Stimulated activated naive B cell treated with anti-CD40 and anti-IgM and Interleukin-4, amounts not matched to agents 10 μg/mL and 1 μg/mL and 100 μg/mL, for 72 hours (primary cell): ENCODE measurements at regions not wholly inside any gene's neighbourhood (a gene's known extent, or its start where the extent isn't known, plus 50 kb on each side); places are given as distances from the start of the nearest gene placed in this dataset.
"Not testable (repeated sequence)": the region's sequence is repeated elsewhere in the genome, so short reads cannot be mapped to it uniquely, and the experiment has no call there.

Experiments
- ATAC-seq, 2 donors: fragments of 150-1000 bp; cut with Tn5 transposase; replicated peaks; 2 replicates each; pipeline ENCODE4 v1.10.0; 2021; ENCODE audit warnings: moderate library complexity in 1 of 2
- DNase-seq: peaks from one replicate; pipeline ENCODE4 v3.0.0; 2021
- H3K27ac Mint-ChIP-seq: one replicate; pipeline ENCODE4 v1.8.0; 2022; ENCODE audit warnings: mild to moderate bottlenecking, mixed read lengths
- H3K27me3 Mint-ChIP-seq, 2 donors: one replicate each; pipeline ENCODE4 v1.8.0; 2022; ENCODE audit warnings: mixed read lengths in 2 of 2
- H3K36me3 Mint-ChIP-seq, 2 donors: one replicate each; pipeline ENCODE4 v1.8.0; 2022; ENCODE audit warnings: mixed read lengths in 2 of 2, mild to moderate bottlenecking in 1 of 2
- H3K4me1 Mint-ChIP-seq, 2 donors: one replicate each; pipeline ENCODE4 v1.8.0; 2022; ENCODE audit warnings: mixed read lengths in 2 of 2, mild to moderate bottlenecking in 1 of 2
- H3K4me3 Mint-ChIP-seq, 2 donors: one replicate each; pipeline ENCODE4 v1.8.0; 2022; ENCODE audit warnings: mild to moderate bottlenecking in 2 of 2, mixed read lengths in 2 of 2, moderate library complexity in 1 of 2
- H3K9me3 Mint-ChIP-seq, 2 donors: one replicate each; pipeline ENCODE4 v1.8.0; 2022; ENCODE audit warnings: mixed read lengths in 2 of 2, mild to moderate bottlenecking in 1 of 2

DNA sequence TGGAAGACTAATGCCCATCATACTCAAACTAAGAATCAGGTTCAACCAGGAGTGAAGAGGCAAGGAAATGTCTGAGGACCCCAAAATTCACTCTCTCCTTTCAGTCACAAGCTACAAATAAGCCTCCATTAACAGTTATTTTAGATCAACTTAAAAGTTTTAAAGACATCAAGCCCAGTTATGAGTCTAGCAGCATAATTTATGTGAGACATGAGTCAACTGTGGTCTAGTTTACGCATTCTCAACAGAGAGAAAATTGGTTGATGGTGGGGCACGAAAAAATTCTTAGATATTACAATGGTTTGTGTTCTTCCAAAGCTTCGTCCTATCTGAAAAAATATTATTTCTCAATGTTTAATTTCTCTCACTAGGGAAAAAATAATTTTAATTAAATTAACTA, 204.9 kb upstream of the NT5E start:
- Mint-ChIP-seq H3K4me3 (no peak overlapping the region), H3K36me3 (no peaks in the 10 kb centered on the region), H3K9me3 (peaks cover 0 to 5% of the 10 kb centered on the region in 2 donors), H3K27ac (no peak overlapping the region), H3K27me3 (no peaks in the 10 kb centered on the region), H3K4me1 (no peaks in the 10 kb centered on the region)
- no peak for ATAC-seq
- DNase-seq, result no peak

DNA sequence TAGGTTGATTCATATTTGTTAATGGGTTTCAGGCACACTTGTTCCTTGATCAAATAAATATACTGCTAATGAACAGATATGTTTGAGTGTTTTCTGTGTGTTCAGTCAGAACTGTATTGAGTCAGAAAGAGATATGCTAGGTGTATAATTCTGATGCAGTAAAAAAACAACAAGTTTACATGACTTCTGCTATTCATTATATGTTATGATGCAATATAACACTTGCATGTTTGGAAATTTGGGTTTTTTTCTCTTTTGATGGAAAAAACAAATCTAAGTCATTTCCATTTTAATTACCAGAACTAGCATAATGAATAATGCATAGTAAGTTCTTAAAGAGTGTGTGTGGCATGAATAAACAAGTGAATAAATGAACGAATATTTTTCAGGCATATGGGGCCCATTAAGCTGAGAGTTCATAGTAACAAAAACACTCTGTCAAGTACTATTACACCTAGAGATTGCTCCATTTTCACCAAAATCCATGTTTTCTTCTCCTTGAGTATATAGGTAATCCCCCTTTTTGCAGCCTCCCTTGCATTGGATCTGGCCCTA, 208.3 kb upstream of the NT5E start:
- no peaks in the 10 kb centered on the region for H3K36me3 Mint-ChIP-seq
- DNase-seq (no peak), ATAC-seq (no peak)
- no peak overlapping the region for H3K4me3 Mint-ChIP-seq
- peaks cover 2 to 4% of the 10 kb centered on the region in 2 donors for H3K9me3 Mint-ChIP-seq
- no peaks in the 10 kb centered on the region for H3K27me3 Mint-ChIP-seq
- no peaks in the 10 kb centered on the region for H3K4me1 Mint-ChIP-seq
- H3K27ac Mint-ChIP-seq, result no peak overlapping the region

DNA sequence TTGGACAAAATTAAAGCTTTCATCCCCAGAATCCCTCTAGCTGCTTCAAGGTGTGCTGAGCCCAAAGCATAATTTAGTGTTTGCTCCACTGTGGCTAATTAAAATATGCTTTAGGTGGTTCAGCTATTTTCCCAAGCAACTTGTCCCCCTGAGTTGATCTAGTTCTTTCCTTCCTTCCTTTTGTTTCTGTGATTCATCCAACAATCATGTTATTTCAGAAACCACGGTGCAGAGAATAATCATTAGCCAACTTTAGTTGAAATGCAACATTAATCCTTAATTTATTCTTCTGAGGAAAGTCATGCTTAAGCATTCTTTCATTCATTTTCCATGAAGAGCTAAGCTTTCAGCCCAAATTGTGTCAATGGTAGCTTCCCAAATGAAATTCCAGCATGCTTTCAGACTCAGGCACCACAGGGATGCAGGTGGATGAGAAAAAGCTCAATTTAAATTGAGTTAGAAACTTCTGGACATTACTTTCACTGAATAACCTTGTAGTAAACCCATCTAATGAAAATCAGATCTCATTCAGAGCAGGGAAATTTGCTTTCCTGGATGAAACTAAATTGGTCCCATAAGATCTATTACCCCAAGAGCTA, 209.0 kb upstream of the NT5E start:
- Mint-ChIP-seq H3K4me1 (no peaks in the 10 kb centered on the region), H3K4me3 (no peak overlapping the region), H3K36me3 (no peaks in the 10 kb centered on the region), H3K27me3 (no peaks in the 10 kb centered on the region), H3K9me3 (peaks cover 2 to 4% of the 10 kb centered on the region in 2 donors), H3K27ac (no peak overlapping the region)
- DNase-seq (no peak), ATAC-seq (no peak)

DNA sequence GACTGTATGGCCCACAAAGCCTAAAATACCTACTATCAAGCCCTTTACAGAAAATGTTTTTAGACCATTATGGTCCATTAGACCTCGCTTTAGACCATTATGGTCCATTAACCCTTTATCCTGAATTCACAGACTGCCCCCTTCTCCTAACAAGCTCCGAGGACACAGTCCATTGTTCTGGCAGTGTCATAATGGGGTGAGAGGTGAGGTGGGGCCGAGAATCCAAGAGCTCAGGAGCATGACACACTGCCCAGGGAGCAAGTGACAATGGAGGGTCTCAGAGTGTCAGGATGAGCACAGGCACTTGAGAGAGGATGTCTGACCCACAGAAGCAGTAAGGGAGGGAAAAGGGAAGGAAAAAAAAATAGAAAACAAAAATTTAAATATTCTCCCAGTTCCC, 212.4 kb upstream of the NT5E start:
- no peak overlapping the region for H3K4me3 Mint-ChIP-seq

DNA sequence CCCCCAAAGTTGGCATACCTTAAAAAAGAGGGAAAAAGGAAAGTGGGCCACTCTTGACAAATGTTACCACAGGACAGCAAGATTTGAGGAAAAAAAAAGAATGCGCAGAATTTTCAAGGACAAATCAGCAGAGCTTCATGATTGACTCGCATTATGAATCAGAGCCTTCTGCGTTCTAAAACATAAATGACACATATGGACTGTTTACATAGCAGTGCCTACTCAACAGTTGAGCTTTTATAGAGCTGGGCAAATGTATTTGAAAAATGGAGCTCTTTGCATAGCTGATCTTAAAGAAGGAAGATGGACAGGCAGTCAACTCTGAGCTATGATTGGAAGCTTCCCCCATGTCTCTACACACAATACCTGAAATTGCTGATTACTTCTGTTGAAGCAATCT, 213.2 kb upstream of the NT5E start:
- peaks cover 2 to 4% of the 10 kb centered on the region in 2 donors for H3K9me3 Mint-ChIP-seq
- no peak overlapping the region for H3K4me3 Mint-ChIP-seq
- H3K27ac Mint-ChIP-seq, result no peak overlapping the region
- no peak for DNase-seq
- ATAC-seq, result no peak
- H3K36me3 Mint-ChIP-seq, result no peaks in the 10 kb centered on the region
- no peaks in the 10 kb centered on the region for H3K27me3 Mint-ChIP-seq
- no peaks in the 10 kb centered on the region for H3K4me1 Mint-ChIP-seq

More for the DNA sequence above, 212.4 kb upstream of the NT5E start:
- no peak for ATAC-seq
- Mint-ChIP-seq H3K27me3 (no peaks in the 10 kb centered on the region), H3K27ac (no peak overlapping the region), H3K9me3 (peaks cover 2 to 4% of the 10 kb centered on the region in 2 donors), H3K4me1 (no peaks in the 10 kb centered on the region), H3K36me3 (no peaks in the 10 kb centered on the region)
- DNase-seq, result no peak

DNA sequence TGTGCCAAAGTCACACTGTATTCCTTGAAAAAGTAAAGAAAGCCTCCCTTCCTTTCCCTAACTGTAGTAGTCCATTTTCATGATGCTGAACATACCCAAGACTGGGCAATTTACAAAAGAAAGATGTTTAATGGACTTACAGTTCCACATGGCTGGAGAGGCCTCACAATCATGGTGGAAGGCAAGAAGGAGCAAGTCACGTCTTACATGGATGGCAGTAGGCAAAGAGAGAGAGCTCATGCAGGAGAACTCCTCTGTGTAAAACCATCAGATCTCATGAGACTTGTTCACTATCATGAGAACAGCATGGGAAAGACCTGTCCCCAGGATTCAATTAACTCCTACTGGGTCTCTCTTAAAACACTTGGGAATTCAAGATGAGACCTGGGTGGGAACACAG, 222.5 kb upstream of the NT5E start:
- not testable (repeated sequence) for H3K4me3 Mint-ChIP-seq, H3K36me3 Mint-ChIP-seq, H3K4me1 Mint-ChIP-seq, DNase-seq, H3K27ac Mint-ChIP-seq, ATAC-seq, H3K27me3 Mint-ChIP-seq
- peaks cover 27 to 30% of the 10 kb centered on the region in 2 donors for H3K9me3 Mint-ChIP-seq

DNA sequence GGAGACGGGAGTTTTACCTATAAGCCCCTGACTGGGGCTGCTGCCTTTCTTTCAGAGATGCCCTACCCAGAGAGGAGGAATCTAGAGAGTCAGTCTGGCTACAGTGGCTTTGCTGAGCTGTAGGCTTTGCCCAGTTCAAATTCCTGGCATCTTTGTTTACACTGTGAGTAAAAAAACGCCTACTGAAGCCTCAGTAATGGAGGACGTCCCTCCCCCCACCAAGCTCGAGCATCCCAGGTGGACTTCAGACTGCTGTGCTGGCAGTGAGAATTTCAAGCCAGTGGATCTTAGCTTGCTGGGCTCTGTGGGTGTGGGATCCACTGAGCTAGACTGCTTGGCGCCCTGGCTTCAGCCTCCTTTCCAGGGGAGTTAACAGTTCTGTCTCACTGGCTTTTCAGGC, 237.1 kb upstream of the NT5E start:
- not testable (repeated sequence) for H3K27ac Mint-ChIP-seq, ATAC-seq, H3K4me1 Mint-ChIP-seq, DNase-seq, H3K4me3 Mint-ChIP-seq, H3K27me3 Mint-ChIP-seq, H3K36me3 Mint-ChIP-seq
- H3K9me3 Mint-ChIP-seq, result peaks cover 27 to 36% of the 10 kb centered on the region in 2 donors

DNA sequence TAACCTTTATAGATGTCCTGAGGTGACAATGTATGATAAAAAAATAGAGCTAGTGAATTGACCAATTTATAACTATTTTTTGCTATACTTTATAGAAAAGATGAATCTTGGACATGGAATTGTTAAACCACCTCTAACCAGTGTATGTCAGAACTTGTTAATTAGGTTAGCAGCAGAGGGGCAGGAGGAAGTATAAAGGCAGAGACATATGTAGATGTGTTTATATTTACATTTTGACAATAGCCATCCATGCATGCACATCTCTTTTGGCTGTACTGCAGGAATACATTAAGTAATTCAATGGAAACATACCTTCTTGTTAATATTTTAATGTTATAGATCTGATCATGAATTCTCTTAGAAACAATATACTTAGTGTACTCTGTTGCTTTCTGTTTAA, 254.6 kb upstream of the NT5E start:
- no peak for ATAC-seq
- Mint-ChIP-seq H3K36me3 (no peaks in the 10 kb centered on the region), H3K4me3 (no peak overlapping the region), H3K4me1 (no peaks in the 10 kb centered on the region), H3K9me3 (peaks cover 0 to 5% of the 10 kb centered on the region in 2 donors), H3K27me3 (no peaks in the 10 kb centered on the region), H3K27ac (no peak overlapping the region)
- no peak for DNase-seq

DNA sequence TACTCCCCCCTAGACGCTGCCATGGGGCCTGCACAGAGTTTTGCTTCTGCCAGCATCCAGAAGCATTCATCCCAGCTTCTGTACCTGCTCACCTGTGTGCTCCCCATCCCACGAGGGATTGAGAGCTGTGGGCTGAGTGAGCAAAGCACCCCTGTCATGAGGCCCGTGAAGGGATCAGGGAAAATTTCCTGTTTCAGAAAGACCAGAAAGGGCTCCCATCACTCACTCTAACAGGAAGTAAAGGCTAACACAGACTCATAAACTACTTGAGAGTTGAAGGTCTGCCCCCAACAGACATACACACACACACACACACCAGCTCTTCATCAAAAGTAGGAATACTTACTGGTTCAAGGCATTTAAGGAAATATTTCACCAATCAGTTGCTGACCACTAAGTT, 256.5 kb upstream of the NT5E start:
- no peak for DNase-seq
- no peaks in the 10 kb centered on the region for H3K4me1 Mint-ChIP-seq
- no peak overlapping the region for H3K4me3 Mint-ChIP-seq
- H3K27me3 Mint-ChIP-seq, result no peaks in the 10 kb centered on the region
- H3K36me3 Mint-ChIP-seq, result no peaks in the 10 kb centered on the region
- H3K9me3 Mint-ChIP-seq, result peaks cover 8 to 14% of the 10 kb centered on the region in 2 donors
- ATAC-seq, result no peak
- H3K27ac Mint-ChIP-seq, result no peak overlapping the region

DNA sequence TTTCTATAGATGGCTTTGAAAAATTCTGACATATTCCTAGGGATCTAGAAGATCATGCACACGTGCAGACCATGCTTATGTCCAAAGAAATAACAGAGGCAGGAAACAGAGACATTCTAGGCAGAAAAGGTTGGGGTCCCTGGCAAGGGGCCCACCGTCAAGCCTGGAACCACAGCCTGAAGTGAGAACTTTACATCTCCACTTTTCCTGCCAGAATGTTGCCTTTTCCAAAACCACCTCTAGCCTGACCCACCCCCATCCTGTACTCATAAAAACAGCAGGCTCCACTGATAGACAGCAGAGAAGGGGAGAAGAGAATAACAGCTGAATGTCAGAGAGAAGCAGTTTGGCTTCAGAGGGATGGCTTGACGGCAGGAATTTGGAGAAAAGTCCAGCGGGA, 257.3 kb upstream of the NT5E start:
- Mint-ChIP-seq H3K9me3 (peaks cover 8 to 15% of the 10 kb centered on the region in 2 donors), H3K36me3 (no peaks in the 10 kb centered on the region), H3K27ac (no peak overlapping the region), H3K4me1 (no peaks in the 10 kb centered on the region), H3K27me3 (no peaks in the 10 kb centered on the region), H3K4me3 (no peak overlapping the region)
- ATAC-seq, result no peak
- DNase-seq, result no peak

DNA sequence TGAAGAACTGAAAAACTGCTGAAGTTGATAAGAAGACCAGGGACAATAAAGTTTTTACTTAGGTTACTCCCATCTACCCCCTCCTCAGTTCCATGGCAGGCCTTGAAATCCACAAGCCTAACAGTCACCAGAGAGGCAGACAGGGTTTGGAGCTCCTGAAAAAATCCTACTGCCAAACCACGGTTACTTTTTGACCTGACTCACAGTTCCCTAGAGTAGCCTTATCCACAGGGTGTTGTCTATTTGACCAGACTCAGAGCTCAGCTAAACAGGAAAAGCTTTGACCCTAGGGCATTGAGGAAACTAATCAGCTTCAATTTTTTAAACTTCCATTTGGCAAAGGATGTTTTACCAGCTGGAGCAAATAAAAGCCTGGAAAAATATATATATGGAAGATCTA, 257.7 kb upstream of the NT5E start:
- Mint-ChIP-seq H3K27ac (no peak overlapping the region), H3K27me3 (no peaks in the 10 kb centered on the region), H3K4me3 (no peak overlapping the region), H3K36me3 (no peaks in the 10 kb centered on the region), H3K9me3 (peaks cover 8 to 16% of the 10 kb centered on the region in 2 donors), H3K4me1 (no peaks in the 10 kb centered on the region)
- DNase-seq, result no peak
- ATAC-seq, result no peak

DNA sequence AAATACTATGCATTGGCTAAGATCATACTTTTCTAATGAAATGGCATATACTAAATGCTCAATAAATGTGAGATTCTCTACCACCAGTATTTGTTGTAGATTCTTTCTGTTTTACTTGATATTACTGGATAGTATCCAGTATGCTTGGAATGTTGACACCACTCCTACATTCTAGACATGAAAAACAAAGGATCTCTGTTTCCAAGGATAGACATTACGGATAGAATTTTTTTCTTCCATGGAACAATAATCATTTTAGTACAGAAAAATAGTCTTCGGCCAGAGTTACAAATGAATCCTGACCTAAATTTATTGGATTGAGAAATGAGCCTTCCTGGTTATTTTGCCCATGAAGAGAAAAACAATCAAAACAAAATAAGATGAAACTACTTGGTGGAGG, 258.2 kb upstream of the NT5E start:
- no peak for DNase-seq
- Mint-ChIP-seq H3K27me3 (no peaks in the 10 kb centered on the region), H3K27ac (no peak overlapping the region), H3K4me1 (no peaks in the 10 kb centered on the region), H3K9me3 (peaks cover 8 to 17% of the 10 kb centered on the region in 2 donors), H3K36me3 (no peaks in the 10 kb centered on the region), H3K4me3 (no peak overlapping the region)
- ATAC-seq, result no peak

DNA sequence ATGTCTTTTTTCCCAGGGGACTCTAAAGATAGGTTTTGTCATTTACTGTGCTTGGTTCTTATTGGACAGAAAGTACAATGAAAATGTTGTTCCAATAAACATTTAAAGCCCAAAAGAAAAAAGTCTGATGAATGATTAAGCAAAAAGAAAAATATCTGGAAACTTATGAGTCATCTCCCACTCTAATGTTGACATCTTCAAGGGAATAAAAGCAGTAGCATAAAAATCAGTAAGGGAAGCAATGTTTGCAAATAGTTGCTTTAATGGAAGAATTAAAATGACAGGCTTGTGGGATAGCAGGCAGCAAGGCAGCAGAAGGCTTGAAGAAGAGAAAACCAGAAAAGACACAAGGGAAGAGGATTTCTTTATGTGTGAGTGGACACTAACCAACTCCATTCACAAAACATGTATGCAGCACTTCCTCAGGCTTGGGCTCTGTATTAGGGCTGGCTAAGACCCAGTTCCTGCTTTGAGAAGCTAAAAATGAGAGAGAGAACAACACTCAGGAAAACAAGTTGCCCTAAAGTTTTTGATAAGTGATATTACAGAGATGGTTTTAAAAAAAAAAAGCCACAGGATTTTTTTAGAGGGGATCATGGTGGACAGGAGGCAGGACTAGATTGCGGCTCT, 263.2 kb upstream of the NT5E start:
- no peaks in the 10 kb centered on the region for H3K4me1 Mint-ChIP-seq
- no peaks in the 10 kb centered on the region for H3K36me3 Mint-ChIP-seq
- peaks cover 8 to 13% of the 10 kb centered on the region in 2 donors for H3K9me3 Mint-ChIP-seq
- no peak for DNase-seq
- H3K27ac Mint-ChIP-seq, result no peak overlapping the region
- ATAC-seq, result no peak
- no peak overlapping the region for H3K4me3 Mint-ChIP-seq
- H3K27me3 Mint-ChIP-seq, result no peaks in the 10 kb centered on the region

DNA sequence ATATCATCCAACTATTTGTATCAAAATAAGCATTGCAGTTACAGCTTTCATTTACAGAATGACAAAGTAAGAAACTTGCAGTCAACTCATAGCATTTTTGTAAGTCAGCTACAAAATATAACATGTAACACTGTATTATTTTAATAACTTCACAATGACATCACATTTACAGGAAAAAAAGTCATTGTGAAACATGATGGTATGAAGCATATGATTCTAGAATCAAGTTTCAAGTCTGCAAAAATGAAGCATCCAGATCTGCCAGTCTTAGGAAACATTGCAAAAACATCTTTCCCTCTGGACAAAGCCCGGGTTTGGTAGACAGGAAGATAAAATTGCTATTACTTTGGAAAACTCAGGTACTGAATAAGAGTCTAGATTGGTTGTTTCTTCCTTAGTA, 263.9 kb upstream of the NT5E start:
- H3K27ac Mint-ChIP-seq, result no peak overlapping the region
- H3K27me3 Mint-ChIP-seq, result no peaks in the 10 kb centered on the region
- peaks cover 8 to 13% of the 10 kb centered on the region in 2 donors for H3K9me3 Mint-ChIP-seq
- H3K36me3 Mint-ChIP-seq, result no peaks in the 10 kb centered on the region
- ATAC-seq (no peak), DNase-seq (no peak)
- H3K4me3 Mint-ChIP-seq, result no peak overlapping the region
- H3K4me1 Mint-ChIP-seq, result no peaks in the 10 kb centered on the region

DNA sequence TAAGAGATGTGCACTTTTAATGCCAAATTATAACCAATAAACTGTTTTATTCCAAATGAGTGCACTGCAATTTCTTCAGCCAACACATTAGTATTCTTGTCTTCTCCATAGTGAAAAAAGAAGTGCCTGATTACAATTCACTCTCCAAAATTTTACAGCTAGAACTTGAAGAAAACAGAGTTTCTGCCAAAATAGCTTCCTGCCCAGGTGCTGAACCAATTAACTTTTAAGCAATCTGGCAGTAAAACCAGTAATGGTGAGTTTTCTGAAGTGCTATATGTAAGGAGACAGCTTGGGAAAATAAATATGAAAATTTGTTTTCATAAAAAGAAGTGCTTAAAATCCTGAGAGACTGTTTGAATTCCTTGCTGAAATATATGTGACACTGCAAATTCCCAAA, 266.0 kb upstream of the NT5E start:
- H3K27me3 Mint-ChIP-seq, result no peaks in the 10 kb centered on the region
- DNase-seq, result no peak
- H3K9me3 Mint-ChIP-seq, result peaks cover 0 to 4% of the 10 kb centered on the region in 2 donors
- H3K4me3 Mint-ChIP-seq, result no peak overlapping the region
- no peak for ATAC-seq
- H3K27ac Mint-ChIP-seq, result no peak overlapping the region
- H3K36me3 Mint-ChIP-seq, result no peaks in the 10 kb centered on the region
- no peaks in the 10 kb centered on the region for H3K4me1 Mint-ChIP-seq
